ENCODE measurements at regions not wholly inside any gene's neighbourhood (a gene's known extent, or its start where the extent isn't known, plus 50 kb on each side); places are given as distances from the start of the nearest gene placed in this dataset.
"Not testable (repeated sequence)": the region's sequence is repeated elsewhere in the genome, so short reads cannot be mapped to it uniquely, and the experiment has no call there.

GRCh38 chr14:38384741-38385140, 128.8 kb upstream of the CLEC14A start:
- 58 to 60% methylated on average over 1 of the region's 1 CpG for WGBS, 2 donors
- no peak for DNase-seq
- no peaks in the 10 kb centered on the region for H3K4me1 ChIP-seq
- no peaks in the 10 kb centered on the region for H3K36me3 ChIP-seq (replicated peaks in 1 of 2; ENCODE audit: insufficient read depth in 1 of 2, low read depth in 2 of 2)
- no peak overlapping the region for H3K4me3 ChIP-seq
- no peaks in the 10 kb centered on the region for H3K9me3 ChIP-seq
- no peaks in the 10 kb centered on the region for H3K27me3 ChIP-seq
- no peak overlapping the region for H3K27ac ChIP-seq
- no peak for ATAC-seq
- intact Hi-C loops (cut with DNase I) = no loop called here
- TF ChIP-seq CTCF (IDR thresholded peaks at IDR 0.05) = no peak
- TF ChIP-seq POLR2A (IDR thresholded peaks at IDR 0.05) = no peak

- intact Hi-C loops (cut with DNase I) = no loop called here
- 52 to 56% methylated on average over 4 of the region's 4 CpGs for WGBS, 2 donors
- no peak for TF ChIP-seq POLR2A (IDR thresholded peaks at IDR 0.05)
- no peak for TF ChIP-seq CTCF (IDR thresholded peaks at IDR 0.05)
- H3K4me3 ChIP-seq = no peak overlapping the region
- no peaks in the 10 kb centered on the region for H3K27me3 ChIP-seq
- ATAC-seq (peak; percentile 24), DNase-seq (no peak)
- peaks cover 7% of the 10 kb centered on the region for H3K4me1 ChIP-seq
- H3K36me3 ChIP-seq (replicated peaks in 1 of 2; ENCODE audit: insufficient read depth in 1 of 2, low read depth in 2 of 2) = no peaks in the 10 kb centered on the region
- no peaks in the 10 kb centered on the region for H3K9me3 ChIP-seq
- H3K27ac ChIP-seq = no peak overlapping the region
These were observed 112.0 kb upstream of the CLEC14A start for GRCh38 chr14:38367922-38368321.

GRCh38 chr14:38366374-38366773, 110.5 kb upstream of the CLEC14A start:
- Histone ChIP-seq H3K27me3 (no peaks in the 10 kb centered on the region), H3K4me3 (no peak overlapping the region), H3K36me3 (replicated peaks in 1 of 2; ENCODE audit: insufficient read depth in 1 of 2, low read depth in 2 of 2) (no peaks in the 10 kb centered on the region), H3K9me3 (no peaks in the 10 kb centered on the region), H3K4me1 (peaks cover 7% of the 10 kb centered on the region), H3K27ac (no peak overlapping the region)
- ATAC-seq (no peak), DNase-seq (no peak)
- intact Hi-C loops (cut with DNase I) = no loop called here
- TF ChIP-seq POLR2A (IDR thresholded peaks at IDR 0.05) (no peak), CTCF (IDR thresholded peaks at IDR 0.05) (no peak)
- WGBS, 2 donors = 80 to 86% methylated on average over 3 of the region's 3 CpGs

- ATAC-seq = no peak
- DNase-seq = no peak
- no peaks in the 10 kb centered on the region for H3K9me3 ChIP-seq
- H3K4me3 ChIP-seq = no peak overlapping the region
- H3K27me3 ChIP-seq = no peaks in the 10 kb centered on the region
- 79 to 86% methylated on average over 6 of the region's 6 CpGs for WGBS, 2 donors
- intact Hi-C loops (cut with DNase I) = no loop called here
- peaks cover 7% of the 10 kb centered on the region for H3K4me1 ChIP-seq
- H3K27ac ChIP-seq = no peak overlapping the region
- no peaks in the 10 kb centered on the region for H3K36me3 ChIP-seq (replicated peaks in 1 of 2; ENCODE audit: insufficient read depth in 1 of 2, low read depth in 2 of 2)
- no peak for TF ChIP-seq CTCF (IDR thresholded peaks at IDR 0.05)
- no peak for TF ChIP-seq POLR2A (IDR thresholded peaks at IDR 0.05)
These were observed 107.3 kb upstream of the CLEC14A start for GRCh38 chr14:38363217-38363616.

GRCh38 chr14:38357557-38357956, 101.7 kb upstream of the CLEC14A start:
- no peak overlapping the region for H3K27ac ChIP-seq
- 27 to 45% methylated on average over 1 of the region's 1 CpG for WGBS, 2 donors
- no peak overlapping the region for H3K4me3 ChIP-seq
- no peaks in the 10 kb centered on the region for H3K36me3 ChIP-seq (replicated peaks in 1 of 2; ENCODE audit: insufficient read depth in 1 of 2, low read depth in 2 of 2)
- no peaks in the 10 kb centered on the region for H3K27me3 ChIP-seq
- ATAC-seq (no peak), DNase-seq (no peak)
- TF ChIP-seq CTCF (IDR thresholded peaks at IDR 0.05) (no peak), POLR2A (IDR thresholded peaks at IDR 0.05) (no peak)
- no peaks in the 10 kb centered on the region for H3K9me3 ChIP-seq
- intact Hi-C loops (cut with DNase I) = no loop called here
- H3K4me1 ChIP-seq = no peaks in the 10 kb centered on the region

- H3K27me3 ChIP-seq; intact Hi-C loops (cut with DNase I); H3K36me3 ChIP-seq (replicated peaks in 1 of 2; ENCODE audit: insufficient read depth in 1 of 2, low read depth in 2 of 2); DNase-seq; H3K27ac ChIP-seq; ATAC-seq; H3K4me1 ChIP-seq; H3K9me3 ChIP-seq; H3K4me3 ChIP-seq: not testable (repeated sequence)
- WGBS, 2 donors = 75 to 83% methylated on average over 2 of the region's 2 CpGs
These were observed 99.6 kb upstream of the CLEC14A start for GRCh38 chr14:38355473-38355872.

All from body of pancreas (tissue), 4 donors.